ENCODE measurements at regions not wholly inside any gene's neighbourhood (a gene's known extent, or its start where the extent isn't known, plus 50 kb on each side); places are given as distances from the start of the nearest gene placed in this dataset.

DNA sequence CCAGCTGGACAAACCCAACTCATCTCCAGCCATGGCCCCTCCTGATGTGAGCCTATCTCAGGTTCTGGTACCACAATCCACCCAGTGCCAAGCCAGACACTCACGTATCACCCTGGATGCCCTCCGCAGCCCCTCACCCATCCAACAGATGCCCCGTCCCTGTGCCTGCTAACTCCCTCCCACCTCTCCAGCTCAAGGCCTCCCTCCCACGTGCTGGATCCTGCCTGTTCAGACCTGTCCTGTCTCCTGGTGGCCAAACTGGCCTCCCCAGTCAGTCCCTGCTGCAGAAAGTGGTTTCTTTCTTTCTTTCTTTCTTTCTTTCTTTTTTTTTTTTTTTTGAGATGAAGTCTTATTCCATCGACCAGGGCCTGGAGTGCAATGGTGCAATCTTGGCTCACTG is 86.2 kb downstream of the RRM2 start:
- intact Hi-C loops (cut with DNase I): no loop called here
- DNase-seq: peak in 1 of 5 donors; percentile 17
- no peaks in the 10 kb centered on the region for H3K9me3 ChIP-seq
- no peaks in the 10 kb centered on the region for H3K27me3 ChIP-seq
- no peak overlapping the region for H3K4me3 ChIP-seq
- no peaks in the 10 kb centered on the region for H3K4me1 ChIP-seq
- no peak overlapping the region for H3K27ac ChIP-seq
- no peak for TF ChIP-seq POLR2A (IDR thresholded peaks at IDR 0.05)
- TF ChIP-seq, protein P1, sequence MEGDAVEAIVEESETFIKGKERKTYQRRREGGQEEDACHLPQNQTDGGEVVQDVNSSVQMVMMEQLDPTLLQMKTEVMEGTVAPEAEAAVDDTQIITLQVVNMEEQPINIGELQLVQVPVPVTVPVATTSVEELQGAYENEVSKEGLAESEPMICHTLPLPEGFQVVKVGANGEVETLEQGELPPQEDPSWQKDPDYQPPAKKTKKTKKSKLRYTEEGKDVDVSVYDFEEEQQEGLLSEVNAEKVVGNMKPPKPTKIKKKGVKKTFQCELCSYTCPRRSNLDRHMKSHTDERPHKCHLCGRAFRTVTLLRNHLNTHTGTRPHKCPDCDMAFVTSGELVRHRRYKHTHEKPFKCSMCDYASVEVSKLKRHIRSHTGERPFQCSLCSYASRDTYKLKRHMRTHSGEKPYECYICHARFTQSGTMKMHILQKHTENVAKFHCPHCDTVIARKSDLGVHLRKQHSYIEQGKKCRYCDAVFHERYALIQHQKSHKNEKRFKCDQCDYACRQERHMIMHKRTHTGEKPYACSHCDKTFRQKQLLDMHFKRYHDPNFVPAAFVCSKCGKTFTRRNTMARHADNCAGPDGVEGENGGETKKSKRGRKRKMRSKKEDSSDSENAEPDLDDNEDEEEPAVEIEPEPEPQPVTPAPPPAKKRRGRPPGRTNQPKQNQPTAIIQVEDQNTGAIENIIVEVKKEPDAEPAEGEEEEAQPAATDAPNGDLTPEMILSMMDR (IDR thresholded peaks at IDR 0.05): no peak
- WGBS, 4 donors: 92 to 94% (median 92%) methylated on average over 5 of the region's 5 CpGs
- ATAC-seq: no peak
- H3K36me3 ChIP-seq: no peaks in the 10 kb centered on the region

DNA sequence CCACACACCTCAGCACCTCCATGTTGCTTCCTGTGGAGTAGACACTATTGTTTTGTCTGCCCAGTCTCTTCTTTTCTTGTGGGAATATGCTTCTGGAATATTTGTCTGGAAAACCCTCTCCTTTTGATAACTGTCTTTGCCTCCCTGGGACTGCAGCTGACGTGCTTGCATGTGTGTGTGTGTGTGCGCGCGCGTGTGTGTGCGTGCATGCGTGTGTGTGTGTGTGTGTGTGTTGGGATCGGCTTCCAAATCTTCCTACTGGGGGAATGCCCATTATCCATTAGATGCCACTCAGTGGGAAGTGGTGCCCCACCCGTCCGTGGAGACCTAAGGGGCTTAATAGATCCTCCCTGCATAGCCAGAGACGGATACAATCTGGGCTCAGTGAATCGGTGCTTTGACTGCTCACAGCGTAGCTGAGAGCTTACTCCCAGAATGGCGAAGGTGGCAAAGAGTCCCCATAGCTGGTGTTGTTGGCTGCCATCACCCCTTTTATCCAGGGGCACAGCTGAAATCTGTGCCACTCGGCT is 86.9 kb downstream of the RRM2 start:
- TF ChIP-seq, protein P1 (IDR thresholded peaks at IDR 0.05): no peak
- no peak for TF ChIP-seq POLR2A (IDR thresholded peaks at IDR 0.05)
- Histone ChIP-seq H3K4me1 (no peaks in the 10 kb centered on the region), H3K36me3 (no peaks in the 10 kb centered on the region), H3K27ac (no peak overlapping the region), H3K9me3 (no peaks in the 10 kb centered on the region), H3K27me3 (no peaks in the 10 kb centered on the region), H3K4me3 (no peak overlapping the region)
- intact Hi-C loops (cut with DNase I): no loop called here
- no peak for DNase-seq
- 92 to 97% (median 94%) methylated on average over 13 to 15 of the region's 15 CpGs for WGBS, 4 donors
- ATAC-seq: no peak

DNA sequence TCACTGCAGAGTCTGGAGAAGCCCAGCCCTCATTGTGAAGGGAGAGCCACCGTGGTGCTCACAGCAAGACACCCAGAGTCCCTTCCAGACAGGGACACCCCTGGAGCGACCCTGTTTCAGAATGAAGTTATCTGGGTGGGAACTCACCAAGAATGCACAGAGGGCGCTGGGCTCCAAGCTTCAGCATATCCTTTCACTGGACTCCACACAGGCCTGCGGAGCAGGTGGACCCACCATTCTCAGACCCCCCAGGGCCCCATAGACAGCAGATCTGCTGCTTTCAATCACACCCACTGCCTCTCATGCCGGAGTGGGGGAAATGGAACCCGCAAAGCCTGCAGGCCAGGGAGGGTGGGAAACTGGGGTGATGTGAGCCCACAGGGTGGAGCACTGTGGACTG is 87.8 kb downstream of the RRM2 start:
- Histone ChIP-seq H3K9me3 (no peaks in the 10 kb centered on the region), H3K36me3 (no peaks in the 10 kb centered on the region), H3K4me3 (no peak overlapping the region), H3K27ac (no peak overlapping the region), H3K27me3 (no peaks in the 10 kb centered on the region), H3K4me1 (no peaks in the 10 kb centered on the region)
- intact Hi-C loops (cut with DNase I): no loop called here
- DNase-seq (peak in 1 of 5 donors; percentile 39), ATAC-seq (no peak)
- TF ChIP-seq POLR2A (IDR thresholded peaks at IDR 0.05): no peak
- TF ChIP-seq, protein P1 (IDR thresholded peaks at IDR 0.05): no peak
- WGBS, 4 donors: 94 to 98% (median 96%) methylated on average over 6 of the region's 6 CpGs

DNA sequence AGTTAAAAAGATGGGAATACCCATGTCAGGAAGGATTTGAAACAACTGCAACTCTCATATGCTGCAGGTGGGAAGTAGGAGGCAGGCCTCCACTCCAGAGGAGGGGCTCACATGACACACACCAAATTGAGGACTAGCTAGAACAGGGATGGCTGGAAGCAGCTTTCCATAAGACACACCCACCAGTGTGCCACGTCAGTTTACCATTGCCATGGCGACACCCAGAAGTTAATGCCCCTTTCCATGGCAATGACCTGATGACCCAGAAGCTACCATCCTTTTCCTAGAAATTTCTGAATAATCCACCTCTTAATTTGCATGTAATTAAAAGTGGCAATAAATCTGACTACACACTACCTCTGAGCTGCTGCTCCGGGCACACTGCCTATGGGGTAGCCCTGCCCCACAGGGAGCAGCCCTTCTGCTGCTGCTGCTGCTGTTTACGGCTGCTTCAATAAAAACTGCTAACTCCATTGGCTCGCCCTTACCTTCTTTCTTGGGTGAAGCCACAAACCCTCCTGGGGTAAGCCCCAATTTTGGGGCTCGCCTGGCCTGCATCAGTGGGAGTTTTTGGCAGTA is 89.4 kb downstream of the RRM2 start:
- DNase-seq: peak in 1 of 5 donors; percentile 9
- H3K4me1 ChIP-seq: no peaks in the 10 kb centered on the region
- no peaks in the 10 kb centered on the region for H3K36me3 ChIP-seq
- no peak overlapping the region for H3K27ac ChIP-seq
- H3K4me3 ChIP-seq: no peak overlapping the region
- H3K27me3 ChIP-seq: no peaks in the 10 kb centered on the region
- no peak for ATAC-seq
- no peak for TF ChIP-seq POLR2A (IDR thresholded peaks at IDR 0.05)
- TF ChIP-seq, protein P1 (IDR thresholded peaks at IDR 0.05): no peak
- H3K9me3 ChIP-seq: no peaks in the 10 kb centered on the region
- intact Hi-C loops (cut with DNase I): no loop called here
- WGBS, 4 donors: 94 to 100% (median 97%) methylated on average over 6 of the region's 6 CpGs
